COLO668 (cell line): ENCODE measurements at regions not wholly inside any gene's neighbourhood (a gene's known extent, or its start where the extent isn't known, plus 50 kb on each side); places are given as distances from the start of the nearest gene placed in this dataset.
"Not testable (repeated sequence)": the region's sequence is repeated elsewhere in the genome, so short reads cannot be mapped to it uniquely, and the experiment has no call there.

Experiments
- DNase-seq: peaks from one replicate; lab custom pipeline; 2025; ENCODE audit not compliant: unreplicated experiment; lab: John Stamatoyannopoulos, UW

- no peak for DNase-seq
Observed at GRCh38 chr12:82529101-82529500, 157.6 kb upstream of the TMTC2 start.

DNA sequence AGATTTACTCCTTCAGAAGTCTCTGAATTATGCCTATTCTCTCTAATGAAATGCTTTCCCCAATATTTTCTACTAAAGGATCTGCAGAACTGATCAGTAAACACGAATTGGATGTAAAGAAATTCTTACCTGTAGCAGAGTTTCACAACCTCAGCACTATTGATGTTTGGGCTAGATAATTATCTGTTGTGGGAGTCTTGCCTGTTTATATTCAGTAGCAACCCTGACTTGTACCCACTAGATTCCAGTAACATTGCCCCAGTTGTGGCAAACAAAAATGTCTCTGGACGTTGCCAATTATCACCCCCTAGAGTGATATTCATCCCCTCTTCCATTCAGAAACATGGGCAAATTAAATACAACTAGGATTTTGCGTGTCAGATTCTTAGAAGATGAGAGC, 156.8 kb upstream of the TMTC2 start:
- no peak for DNase-seq

- DNase-seq, result no peak
Observed at GRCh38 chr12:82530394-82530793, 156.3 kb upstream of the TMTC2 start.

GRCh38 chr12:82533341-82533740, 153.4 kb upstream of the TMTC2 start:
- DNase-seq, result no peak

DNA sequence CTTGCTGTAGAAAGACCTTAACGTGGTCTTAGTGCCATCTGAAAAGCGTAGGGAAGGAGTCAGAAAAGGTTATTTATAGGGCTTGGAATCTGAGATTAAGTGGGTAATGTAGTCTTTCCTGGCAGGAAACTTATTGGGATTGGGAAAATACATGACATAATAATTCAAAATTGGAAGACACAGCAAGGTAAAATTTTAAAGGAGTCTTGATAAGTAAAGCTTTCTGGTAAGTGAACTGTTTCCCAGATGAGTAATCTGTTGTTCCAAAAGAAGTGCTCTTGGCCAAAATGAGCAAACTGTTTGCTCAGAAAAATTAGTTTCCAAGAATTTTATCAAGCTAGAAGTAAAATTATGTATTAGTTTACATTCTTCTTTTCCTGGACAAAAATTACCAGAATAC, 149.3 kb upstream of the TMTC2 start:
- DNase-seq, result no peak

DNA sequence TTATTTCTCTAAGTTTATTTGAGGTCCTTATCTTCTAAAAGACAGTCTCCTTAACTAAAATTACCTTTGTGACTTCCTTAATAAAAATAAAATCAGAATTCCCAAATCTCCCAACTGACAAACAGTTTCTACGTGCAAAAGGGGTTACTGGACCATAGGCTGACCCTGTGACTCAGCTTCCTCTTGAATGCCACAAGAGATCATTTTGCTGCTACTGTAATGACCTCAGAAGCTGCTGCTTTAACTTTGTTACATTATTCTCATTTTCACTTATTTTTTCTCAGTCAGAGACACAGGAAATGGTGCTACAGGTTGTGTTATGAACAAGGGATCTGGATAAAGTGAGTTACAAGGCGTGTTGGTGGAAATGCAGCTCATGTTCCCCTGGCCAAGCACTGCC, 132.2 kb upstream of the TMTC2 start:
- DNase-seq, result no peak

DNA sequence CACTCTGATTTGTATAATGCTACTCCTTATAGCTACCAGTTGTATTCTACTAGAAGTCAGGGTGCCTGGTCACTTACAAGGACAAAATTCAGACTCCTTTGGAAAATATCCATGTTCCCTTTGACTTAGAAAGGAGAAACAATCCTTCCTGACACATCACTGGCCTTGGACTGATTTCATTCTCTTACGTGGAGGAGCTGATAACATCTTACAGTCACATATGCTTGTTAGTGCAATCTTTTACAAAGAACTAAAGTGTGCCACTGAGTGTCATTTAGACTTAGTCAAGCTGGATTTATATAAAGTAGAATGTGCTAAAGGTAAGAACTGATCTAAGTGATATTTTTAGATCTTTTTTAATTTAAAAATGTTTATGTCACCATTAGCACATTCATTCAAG, 131.0 kb upstream of the TMTC2 start:
- no peak for DNase-seq

DNA sequence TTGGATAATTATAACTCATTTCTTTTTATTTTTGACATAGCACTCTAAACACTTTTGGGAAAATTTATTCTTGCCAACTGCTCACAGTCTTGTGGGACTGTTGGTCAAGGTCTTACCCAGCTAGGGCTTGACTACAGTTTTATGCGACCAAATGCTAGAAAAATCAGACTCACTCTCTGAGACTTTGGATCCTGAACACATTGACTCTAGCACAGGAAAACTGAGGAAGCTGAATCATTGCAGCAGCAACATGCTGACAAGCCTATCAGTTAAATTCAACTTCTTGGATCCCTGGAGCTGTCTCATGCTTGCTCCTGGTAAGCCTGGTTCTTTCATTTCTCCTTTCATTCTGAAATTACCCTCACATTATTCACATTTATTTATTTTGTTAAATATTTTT, 120.7 kb upstream of the TMTC2 start:
- no peak for DNase-seq

DNA sequence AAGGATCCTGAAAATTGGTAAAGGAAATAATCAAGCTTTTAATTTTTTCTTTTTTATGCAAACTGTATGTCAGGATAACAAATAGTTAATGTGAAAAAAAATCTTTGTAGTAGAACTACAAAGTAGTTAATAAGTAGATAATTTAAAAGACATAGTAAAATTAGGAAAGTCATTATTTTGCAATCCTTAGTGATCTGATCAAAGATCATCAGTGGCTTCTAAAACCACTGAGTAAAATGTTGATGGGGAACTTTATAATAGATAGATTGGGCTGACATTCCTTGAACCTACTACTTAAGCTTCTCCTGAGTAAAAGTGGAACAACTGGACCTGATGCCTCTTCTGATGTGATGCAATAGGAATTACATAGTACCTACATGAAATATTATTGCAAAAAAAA, 119.0 kb upstream of the TMTC2 start:
- DNase-seq, result no peak

DNA sequence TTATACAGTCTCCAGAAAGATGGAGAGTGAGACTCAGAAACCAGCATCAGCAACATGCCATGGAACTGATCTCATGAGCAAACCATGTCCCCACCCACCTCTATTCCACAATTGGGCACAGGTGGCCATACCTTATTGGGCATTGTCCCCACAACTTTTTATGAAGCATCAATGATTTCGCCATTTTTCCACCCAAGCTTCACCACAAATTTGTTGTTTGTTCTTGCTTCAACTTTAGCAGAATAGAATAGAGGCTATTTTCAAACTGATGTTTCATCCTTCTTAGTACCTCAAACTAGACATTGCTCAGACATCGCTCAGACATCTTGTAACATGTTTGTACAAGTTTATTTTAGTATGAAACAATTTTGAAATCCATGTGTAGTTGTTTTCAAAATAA, 112.5 kb upstream of the TMTC2 start:
- DNase-seq, result no peak

- no peak for DNase-seq
Observed at GRCh38 chr12:82578725-82579124, 108.0 kb upstream of the TMTC2 start.

DNA sequence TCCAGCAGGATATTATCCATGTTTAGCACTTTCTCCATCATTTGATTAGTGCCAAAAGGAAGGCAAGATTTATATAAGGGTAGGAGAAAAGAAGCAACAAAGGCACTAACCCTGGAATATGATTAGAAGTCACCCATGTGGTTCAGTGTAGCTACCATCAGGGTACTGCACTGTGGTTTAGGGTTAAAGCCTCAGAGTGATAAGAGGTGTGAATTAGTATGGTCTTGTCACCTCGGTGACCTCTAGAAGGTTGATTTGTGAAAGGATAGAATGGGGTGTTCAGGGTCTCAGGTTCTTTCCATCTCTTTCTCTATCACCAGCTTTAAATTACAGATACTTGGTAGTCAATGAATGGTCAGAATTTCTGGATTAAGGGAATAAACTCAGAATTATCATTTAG, 103.0 kb upstream of the TMTC2 start:
- no peak for DNase-seq

DNA sequence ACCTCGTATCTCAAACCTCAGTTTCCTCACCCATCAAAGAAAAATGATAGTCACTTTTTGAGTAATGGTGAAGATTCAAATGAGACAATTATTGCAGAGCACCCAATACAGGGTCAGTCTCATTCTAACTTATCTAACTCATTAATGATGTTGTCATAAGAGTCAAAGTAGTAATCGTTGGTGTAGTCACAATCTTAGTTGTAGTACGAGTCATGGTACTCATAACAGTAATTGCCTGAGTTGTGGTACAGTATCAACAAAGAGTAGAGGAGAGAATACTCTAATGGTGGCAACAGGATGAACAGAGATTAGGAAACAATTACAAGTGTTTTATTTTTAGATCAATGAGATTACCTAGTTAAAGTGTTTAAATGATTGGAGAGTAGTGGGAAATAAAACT, 93.6 kb upstream of the TMTC2 start:
- no peak for DNase-seq

- DNase-seq, result peak; percentile 13
Observed at GRCh38 chr12:82593901-82594396, 92.8 kb upstream of the TMTC2 start.

DNA sequence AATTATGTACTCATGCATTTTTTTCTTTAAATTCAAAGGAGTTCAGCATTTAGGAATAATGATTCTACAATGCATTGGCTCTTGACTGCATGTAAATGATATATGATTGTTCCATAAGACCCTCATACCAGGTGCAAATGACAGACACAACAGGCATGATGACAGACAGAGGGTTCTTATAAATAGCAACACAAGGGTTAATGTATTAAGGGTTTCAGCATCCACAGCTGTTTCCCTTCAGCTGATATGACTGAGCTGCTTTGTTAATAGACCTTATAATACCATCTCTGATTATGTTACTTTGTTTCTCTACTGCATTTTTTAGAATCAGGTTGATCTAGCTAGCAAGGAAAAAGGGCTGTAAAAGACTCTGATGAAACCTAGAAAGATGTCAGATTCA, 90.8 kb upstream of the TMTC2 start:
- DNase-seq, result no peak

- peak; percentile 69 for DNase-seq
Observed at GRCh38 chr12:82596483-82596882, 90.2 kb upstream of the TMTC2 start.

DNA sequence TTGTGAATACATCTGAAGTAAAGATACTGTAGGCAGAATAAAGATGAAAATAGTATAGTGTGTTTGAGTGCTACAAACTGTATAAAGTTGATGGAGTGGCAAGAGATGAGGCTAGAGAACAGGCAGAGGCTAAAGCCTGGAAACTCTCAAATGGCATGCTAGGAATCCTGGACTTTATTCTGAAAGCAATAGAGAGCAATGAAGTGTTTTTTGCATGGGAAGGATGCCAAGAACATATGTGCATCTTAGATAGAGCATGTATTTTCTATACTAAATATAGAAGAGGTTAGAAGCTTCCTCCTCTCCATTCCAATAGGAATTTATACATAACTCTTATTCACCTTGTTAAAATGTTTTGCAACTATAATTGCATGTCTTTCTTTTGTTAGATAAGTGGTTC, 86.3 kb upstream of the TMTC2 start:
- no peak for DNase-seq

- not testable (repeated sequence) for DNase-seq
Observed at GRCh38 chr12:82603647-82604046, 83.1 kb upstream of the TMTC2 start.

DNA sequence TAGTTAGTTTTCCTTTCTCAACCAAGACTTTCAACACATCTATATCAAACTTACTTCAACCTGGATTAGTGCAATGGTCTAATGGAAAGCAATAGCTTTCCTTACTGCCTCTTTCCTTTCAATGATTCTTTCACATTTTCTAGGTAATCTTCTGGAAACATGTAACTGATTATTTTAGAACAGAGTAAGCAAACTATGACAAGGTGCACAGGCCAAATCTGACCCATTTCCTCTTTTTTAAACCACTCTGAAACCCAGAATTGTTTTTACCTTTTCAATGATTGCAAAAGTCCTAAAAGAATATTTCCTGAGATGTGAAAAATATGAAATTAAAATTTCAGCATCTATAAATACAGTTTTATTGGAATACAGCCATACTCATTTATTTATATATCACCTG, 81.6 kb upstream of the TMTC2 start:
- DNase-seq, result no peak

GRCh38 chr12:82608706-82609105, 78.0 kb upstream of the TMTC2 start:
- no peak for DNase-seq

GRCh38 chr12:82609234-82609914, 77.3 kb upstream of the TMTC2 start:
- no peak for DNase-seq

- DNase-seq, result no peak
Observed at GRCh38 chr12:82619644-82620043, 67.1 kb upstream of the TMTC2 start.

DNA sequence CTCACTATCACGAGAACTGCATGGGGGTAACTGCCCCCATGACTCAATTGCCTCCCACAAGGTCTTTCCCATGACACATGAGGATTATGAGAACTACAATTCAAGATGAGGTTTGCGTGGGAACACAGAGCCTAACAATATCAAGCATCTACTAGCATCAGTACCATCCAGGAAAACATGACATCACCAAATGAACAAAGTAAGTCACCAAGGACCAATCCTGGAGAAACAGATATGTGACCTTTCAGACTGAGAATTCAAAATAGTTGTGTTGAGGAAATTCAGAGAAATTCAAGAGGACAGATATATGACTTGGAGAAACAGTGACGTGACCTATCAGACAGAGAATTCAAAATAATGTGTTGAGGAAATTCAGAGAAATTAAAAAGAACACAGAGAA, 65.8 kb upstream of the TMTC2 start:
- no peak for DNase-seq
